GM21737 (cell line): ENCODE measurements at regions not wholly inside any gene's neighbourhood (a gene's known extent, or its start where the extent isn't known, plus 50 kb on each side); places are given as distances from the start of the nearest gene placed in this dataset.

Experiments used
- ATAC-seq: cut with Tn5 transposase; IDR thresholded peaks from one replicate; pipeline ENCODE4 v1.9.1; 2021; ENCODE audit warnings: mild to moderate bottlenecking, moderate library complexity; ENCODE audit not compliant: unreplicated experiment

DNA sequence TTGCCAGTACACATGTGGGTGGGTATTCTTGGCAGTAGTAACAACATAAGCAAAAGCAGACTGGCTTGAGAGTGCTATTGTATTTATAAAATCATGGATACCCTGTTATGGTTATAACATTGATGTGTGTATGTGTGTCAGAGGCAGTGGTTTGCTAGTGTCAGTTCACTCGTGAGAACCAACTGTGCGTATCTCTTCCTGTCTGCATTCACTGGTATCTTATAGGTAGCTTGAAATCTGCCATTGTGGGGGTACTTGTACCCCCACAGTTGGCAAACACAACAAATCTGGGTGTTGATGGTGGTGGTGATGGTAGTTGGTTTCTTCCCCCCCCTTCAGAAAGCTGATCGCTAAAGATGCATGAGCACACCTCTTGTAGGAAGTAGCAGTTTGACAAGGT lies 355.8 kb upstream of the SATB1 start:
- no peak for ATAC-seq

GRCh38 chr3:18779704-18780103 lies 354.6 kb upstream of the SATB1 start:
- ATAC-seq: no peak

DNA sequence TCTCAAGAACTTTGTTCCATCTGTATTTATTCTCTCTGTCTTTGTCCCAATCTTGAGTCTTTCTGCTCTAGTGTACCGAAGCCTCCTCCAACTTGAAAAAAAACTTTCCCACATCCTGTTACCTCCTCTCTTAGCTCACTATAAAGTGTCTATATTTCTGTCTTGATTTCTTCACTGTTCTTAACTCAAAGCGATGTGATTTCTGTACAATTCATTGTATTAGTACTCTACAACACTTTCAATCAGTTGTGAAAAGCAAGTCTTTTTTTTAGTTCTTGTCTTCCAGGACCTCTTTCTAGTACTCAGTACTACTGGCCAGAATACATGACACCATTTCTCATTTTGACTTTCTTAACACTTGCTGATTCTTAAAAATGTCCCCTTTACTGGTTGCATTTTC lies 353.5 kb upstream of the SATB1 start:
- no peak for ATAC-seq

DNA sequence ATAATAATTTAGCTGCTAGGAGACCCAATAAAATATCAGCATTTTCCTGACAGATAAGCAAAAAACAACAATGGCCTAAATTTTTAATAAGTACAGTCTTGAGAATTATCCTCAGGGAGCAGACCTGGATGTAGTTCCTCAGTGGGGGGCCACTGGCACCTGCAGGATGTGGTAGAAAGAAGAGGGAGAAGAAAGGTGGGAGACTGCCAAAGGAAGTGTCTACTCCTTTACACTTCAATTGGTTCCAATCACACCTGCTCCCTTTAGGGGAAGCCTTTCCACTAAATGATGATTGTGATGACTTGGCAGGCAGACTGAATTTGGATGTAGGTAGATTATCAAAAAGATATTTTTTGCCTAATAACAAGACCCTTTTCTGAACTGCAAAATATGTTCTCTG lies 353.0 kb upstream of the SATB1 start:
- no peak for ATAC-seq

DNA sequence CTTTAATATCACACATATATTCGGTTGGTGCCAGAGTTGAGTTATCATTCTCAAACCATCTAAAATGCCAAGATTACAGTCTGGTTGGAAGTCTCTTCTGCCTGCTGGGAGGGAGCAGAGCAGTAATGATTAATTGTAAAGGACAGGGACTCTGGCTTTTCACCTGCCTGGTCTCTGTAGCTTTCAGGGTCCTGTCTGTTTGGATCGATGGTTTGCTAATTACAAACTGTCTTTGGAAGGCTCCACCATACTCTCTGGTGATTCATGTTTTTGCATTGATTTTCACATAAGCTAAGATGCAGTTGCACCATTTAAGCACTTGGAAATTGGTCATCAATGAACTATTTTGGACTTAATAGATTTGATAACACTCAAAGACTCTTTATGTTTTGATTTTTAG lies 350.4 kb upstream of the SATB1 start:
- ATAC-seq: no peak

GRCh38 chr3:18774319-18775088 lies 349.4 kb upstream of the SATB1 start:
- no peak for ATAC-seq

GRCh38 chr3:18772699-18773305 lies 347.7 kb upstream of the SATB1 start:
- ATAC-seq: no peak

GRCh38 chr3:18771931-18772330 lies 346.8 kb upstream of the SATB1 start:
- ATAC-seq: no peak

- ATAC-seq: no peak
These were observed 345.7 kb upstream of the SATB1 start for GRCh38 chr3:18770800-18771199.

GRCh38 chr3:18767756-18768303 lies 342.7 kb upstream of the SATB1 start:
- ATAC-seq: no peak

DNA sequence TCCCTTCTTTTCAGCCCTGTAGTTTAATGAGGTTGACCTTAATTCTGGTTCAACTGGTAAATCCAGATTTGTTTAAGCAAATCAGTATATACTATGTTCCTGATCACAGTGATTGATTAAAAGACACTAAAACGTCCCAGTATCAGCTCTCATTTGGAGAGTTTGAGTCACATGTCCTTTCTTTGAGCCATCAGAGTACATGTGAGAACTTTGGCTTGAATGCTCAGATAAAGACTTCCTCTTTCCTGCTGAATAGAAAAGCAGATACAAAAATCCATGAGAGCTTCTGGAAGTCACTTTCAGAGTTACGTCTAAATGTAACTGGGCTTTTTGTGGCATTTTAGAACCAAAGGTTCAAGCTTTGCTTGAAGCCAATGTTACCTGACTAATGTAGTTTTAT lies 341.8 kb upstream of the SATB1 start:
- ATAC-seq: no peak

DNA sequence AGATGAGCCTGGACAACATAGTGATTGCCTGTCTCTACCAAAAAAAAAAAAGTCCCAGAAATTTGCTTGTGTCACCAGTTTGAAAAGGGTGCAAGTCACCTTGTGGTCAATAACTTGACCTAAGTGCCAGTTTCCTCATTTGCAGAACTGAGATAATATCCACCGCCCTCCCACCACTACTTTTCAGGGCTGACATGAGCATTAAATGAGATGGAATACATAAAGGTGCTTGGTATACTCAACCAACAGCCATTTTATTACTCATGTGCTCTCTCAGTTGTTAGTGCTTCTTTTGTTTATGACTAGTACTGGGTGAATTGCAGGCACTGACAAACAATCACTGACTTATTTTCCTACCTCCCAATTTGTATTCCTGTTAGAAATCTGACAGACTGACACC lies 340.5 kb upstream of the SATB1 start:
- no peak for ATAC-seq

DNA sequence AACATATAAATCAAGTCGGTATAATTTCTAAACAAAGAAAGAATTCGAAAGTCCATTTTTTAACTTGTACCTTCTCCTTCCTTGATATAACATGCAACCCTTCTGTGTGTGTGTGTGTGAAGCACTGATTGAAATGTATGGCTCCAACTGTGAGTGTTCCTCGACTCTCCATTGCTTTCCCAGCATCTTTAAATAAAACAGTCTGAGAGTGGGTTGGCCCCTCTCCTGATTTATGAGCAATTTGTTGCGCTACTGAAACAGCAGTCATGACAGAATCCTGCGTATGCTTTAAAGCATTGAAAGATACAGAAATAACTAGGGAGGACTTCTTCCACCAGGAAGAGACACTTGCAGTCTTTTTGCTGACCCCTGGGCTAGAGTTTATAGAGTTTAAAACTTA lies 340.0 kb upstream of the SATB1 start:
- no peak for ATAC-seq

DNA sequence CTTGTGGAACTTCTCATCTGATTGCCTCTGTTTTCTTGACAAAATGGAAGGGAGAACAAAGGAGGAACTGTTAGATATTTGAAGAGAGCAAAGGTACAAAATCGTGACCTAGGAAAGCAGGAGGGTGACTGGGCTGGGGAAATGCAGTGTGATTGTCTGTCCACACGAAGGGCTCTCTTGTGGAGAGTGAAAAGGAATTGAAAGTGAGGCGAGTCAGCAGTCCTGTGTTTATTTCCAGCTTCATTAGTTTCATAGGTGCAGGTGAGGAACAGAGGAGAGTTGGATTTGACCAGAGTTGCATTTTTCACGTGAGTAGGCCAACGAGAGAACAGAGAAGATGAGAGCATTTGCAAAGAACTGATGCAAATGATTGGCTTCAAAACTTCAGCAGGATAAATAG lies 336.4 kb upstream of the SATB1 start:
- ATAC-seq: no peak

DNA sequence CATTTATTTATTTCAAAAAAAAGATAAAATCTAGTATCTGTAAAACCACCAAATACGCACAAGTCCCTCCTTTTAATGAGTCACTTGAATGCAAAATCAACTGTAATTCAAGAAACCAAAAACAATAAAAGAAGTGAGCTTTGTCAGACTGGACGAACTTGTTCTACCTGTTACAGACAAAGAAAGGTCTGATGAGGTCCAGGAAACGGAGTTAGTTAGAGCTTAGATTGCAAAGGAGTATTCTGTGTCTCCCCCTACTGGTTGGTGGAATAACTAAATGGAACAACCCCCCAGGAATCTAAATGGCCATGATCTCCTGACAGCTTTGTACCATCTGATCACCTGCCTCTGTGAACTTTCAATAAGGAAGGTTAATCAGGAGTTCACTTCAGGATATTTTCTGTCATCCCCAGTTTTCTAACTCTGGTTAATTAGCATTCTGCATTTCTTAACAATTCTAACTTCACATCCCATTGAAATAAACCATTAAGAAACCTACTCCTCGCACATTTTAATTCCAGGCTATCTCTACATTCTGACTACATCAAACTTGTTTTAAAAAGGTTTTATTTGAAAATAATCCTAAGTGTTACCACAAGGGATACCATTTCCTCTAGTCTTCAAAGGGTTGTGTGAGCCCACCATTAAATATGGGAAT lies 333.0 kb upstream of the SATB1 start:
- ATAC-seq: no peak

DNA sequence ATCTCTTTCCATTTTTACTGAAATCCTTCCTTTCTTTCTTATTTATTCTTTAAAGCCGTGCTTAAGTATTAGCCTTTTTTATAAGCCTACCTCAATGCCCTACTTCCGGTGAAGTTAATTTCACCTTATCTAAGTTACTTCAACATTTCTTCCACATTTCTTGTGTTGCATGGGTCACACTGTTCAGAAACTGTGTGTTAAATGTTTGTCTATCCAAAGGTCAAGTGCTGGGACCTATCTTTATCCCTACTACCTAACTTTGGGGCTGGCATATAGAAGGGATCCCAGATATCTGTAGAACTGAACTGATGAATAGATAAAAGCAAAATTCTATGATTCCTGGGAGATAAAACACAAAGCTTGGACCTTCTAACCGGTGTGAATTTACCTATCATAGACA lies 332.3 kb upstream of the SATB1 start:
- ATAC-seq: no peak

DNA sequence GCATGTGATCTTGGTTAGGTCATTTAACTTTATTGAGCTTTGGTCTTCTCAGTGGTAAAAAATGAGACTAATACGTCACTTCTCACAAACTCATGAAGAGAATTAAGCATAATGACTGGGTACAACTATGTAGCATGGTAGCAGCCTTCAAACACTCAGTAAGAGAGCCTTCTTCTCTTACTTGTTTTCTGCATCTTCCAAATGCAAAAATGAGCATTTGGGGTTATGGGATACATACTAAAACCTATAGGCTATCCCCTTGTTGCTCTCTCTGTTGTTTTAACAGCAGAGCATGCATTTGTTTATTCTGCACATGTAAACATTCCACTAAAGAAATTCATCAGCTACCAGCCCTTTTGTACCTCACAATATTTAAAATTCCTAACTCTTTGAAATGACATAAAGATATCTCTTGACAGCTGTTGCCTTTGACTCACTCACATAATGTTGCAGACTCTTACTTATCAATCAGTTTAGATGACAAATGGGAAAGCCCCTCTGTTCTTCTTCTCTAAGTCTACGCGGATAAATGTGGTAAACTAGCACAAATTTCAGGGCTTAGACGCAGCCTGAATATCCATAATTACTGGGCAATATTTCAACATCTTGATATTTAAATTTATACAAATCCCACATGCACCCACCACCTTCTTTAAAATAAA lies 327.3 kb upstream of the SATB1 start:
- no peak for ATAC-seq

- ATAC-seq: no peak
These were observed 326.4 kb upstream of the SATB1 start for GRCh38 chr3:18751514-18751913.

DNA sequence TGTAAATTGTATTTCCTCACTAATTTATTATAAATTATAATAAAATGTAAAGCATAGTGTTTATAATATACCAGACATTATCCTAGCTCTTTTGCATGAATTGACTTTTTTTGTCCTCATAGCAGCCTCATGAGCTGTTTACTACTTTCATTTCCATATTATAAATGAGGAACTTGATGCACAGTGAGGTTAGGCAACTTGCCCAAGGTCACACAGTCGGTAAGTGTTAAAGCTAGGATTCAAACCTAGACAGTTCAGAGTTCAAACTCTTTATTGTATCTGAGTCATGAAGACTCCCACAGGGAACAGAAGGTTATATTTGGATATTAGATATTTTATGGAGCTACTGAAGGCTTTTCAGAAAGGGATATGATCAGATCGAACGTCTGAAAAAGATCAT lies 322.2 kb upstream of the SATB1 start:
- no peak for ATAC-seq

- no peak for ATAC-seq
These were observed 320.3 kb upstream of the SATB1 start for GRCh38 chr3:18745472-18745871.

DNA sequence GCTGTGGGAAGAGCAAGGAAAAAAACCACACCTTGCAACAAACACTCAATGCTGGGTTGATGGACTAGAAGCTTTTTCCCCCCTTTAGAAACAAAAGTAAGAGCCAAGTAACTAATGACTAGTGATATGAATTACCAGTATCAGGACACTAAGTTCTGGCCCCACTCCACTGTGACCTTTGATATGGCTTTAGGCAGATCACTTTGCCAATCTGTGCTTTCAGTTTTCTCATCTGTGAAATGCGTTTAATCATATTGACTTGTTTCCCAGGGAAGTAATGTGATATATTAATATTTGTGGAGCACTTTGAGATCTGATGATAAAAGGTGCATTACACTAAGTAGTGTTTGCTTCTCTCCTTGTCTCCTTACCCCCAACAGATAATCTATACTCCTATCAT lies 319.3 kb upstream of the SATB1 start:
- ATAC-seq: no peak

DNA sequence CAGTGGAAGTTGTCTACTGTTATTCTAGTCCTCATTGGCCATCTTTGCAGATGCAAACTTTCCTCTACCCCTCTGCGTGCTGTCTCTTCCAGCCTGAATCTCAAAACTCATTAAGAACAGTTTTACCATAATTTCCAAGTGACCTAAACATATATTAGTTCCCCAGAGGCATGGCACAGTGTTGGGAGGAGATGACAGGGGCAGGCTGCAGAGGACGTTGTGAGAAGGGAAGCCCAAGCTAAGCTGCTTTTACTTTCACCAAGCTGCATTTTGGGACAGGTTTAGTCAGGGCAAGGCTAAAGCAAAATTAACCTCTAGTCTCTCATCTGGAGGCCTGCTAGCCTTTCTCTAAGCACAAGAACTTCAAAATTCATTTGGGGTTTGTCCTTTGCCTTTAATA lies 318.6 kb upstream of the SATB1 start:
- no peak for ATAC-seq
